ENCODE measurements at regions not wholly inside any gene's neighbourhood (a gene's known extent, or its start where the extent isn't known, plus 50 kb on each side); places are given as distances from the start of the nearest gene placed in this dataset.

DNA sequence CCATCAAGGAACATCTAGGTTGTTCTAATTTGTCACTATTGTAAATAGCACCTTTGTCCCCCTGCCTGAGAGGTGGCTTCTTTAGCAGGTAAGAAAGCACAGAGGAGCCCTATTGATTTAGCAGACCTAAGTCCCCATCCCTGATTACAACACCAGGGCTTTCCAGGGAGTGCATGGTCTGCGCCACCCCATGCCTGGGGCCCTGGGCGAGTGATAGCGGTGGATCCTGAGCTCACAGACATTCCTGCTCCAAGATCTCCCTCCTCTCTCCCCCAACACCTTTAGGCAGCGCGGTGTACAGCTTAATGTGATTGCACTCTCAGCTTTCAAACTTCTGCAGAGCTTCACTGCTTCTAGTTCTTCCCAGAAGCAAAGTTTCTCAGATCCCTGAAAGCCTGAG lies 67.4 kb upstream of the WWC1 start:
- TF ChIP-seq, protein P1, sequence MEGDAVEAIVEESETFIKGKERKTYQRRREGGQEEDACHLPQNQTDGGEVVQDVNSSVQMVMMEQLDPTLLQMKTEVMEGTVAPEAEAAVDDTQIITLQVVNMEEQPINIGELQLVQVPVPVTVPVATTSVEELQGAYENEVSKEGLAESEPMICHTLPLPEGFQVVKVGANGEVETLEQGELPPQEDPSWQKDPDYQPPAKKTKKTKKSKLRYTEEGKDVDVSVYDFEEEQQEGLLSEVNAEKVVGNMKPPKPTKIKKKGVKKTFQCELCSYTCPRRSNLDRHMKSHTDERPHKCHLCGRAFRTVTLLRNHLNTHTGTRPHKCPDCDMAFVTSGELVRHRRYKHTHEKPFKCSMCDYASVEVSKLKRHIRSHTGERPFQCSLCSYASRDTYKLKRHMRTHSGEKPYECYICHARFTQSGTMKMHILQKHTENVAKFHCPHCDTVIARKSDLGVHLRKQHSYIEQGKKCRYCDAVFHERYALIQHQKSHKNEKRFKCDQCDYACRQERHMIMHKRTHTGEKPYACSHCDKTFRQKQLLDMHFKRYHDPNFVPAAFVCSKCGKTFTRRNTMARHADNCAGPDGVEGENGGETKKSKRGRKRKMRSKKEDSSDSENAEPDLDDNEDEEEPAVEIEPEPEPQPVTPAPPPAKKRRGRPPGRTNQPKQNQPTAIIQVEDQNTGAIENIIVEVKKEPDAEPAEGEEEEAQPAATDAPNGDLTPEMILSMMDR (conservative IDR thresholded peaks at IDR 0.05): no peak
- no peak overlapping the region for H3K27ac ChIP-seq

DNA sequence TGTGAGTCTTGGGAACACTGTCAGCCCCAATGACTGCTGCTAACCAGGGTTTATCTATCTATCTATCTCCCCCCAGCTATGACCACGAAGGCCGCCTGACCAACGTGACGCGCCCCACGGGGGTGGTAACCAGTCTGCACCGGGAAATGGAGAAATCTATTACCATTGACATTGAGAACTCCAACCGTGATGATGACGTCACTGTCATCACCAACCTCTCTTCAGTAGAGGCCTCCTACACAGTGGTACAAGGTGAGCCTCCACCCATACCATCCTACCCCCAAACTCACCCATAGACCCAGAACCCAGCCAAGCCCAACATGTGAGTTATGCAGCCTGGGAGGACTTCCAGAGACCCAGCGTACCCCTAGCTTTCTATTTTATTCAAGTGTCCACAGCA lies 65.4 kb upstream of the WWC1 start:
- H3K27ac ChIP-seq: no peak overlapping the region
- TF ChIP-seq, protein P1 (conservative IDR thresholded peaks at IDR 0.05): no peak

DNA sequence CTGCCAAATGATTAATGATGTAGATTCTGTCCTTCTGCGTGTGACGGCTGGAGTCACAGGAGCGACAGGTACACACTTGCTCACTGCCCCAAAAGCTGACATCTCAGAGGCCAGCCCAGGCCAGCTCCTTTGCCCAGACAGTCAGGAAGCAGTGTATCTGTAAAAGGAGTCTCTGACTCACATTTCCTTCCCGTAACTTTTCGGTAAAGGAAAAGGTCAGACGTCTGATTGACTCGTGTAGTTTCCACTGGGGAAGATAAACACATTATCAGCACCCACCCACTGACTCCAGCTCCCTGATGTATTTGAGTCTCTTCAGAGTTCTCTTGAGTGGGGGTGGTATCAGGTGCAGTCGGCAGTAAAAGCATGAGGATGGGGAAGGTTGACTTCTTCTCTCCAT lies 64.4 kb upstream of the WWC1 start:
- TF ChIP-seq, protein P1 (conservative IDR thresholded peaks at IDR 0.05): no peak
- no peak overlapping the region for H3K27ac ChIP-seq

DNA sequence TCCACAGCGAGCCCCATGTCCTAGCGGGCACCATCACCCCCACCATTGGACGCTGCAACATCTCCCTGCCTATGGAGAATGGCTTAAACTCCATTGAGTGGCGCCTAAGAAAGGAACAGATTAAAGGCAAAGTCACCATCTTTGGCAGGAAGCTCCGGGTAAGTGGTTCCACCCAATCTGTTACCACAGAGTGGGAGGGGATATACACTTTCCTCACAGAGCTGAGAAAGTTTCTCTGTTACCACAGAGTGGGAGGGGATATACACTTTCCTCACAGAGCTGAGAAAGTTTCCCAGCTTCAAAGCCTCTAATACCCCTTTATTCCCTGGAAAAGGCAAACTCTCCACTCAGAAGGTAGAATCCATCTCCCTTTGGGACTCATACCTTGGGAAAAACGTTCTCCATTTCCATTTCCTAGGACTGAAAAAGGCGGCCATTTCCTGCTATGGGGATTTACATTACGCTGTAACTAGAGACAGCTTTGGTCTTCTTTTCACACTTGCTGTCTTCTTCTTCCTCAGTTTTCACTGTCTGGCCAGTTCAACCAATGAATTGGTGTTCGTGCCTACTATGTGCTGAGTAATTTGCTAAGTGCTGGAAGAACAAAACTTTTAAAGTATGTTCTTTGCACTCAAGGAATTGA lies 63.4 kb upstream of the WWC1 start:
- no peak overlapping the region for H3K27ac ChIP-seq
- TF ChIP-seq, protein P1 (conservative IDR thresholded peaks at IDR 0.05): no peak

DNA sequence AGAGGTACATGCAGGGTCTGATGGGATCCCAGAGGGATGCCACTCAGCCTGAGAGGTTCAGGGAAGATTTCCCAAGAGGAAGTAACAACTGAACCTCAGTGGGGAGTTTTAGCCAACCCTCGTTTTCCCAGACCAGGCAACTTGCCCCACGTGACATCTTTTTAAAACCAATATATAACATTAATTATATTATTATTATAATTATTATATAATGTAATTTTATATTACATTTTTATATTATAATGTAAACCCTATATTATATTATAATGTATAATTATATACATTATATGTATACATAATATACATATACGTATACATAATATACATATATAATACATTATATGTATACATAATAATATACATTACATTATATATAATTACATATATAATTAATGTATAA lies 62.8 kb upstream of the WWC1 start:
- TF ChIP-seq, protein P1 (conservative IDR thresholded peaks at IDR 0.05): no peak
- no peak overlapping the region for H3K27ac ChIP-seq

DNA sequence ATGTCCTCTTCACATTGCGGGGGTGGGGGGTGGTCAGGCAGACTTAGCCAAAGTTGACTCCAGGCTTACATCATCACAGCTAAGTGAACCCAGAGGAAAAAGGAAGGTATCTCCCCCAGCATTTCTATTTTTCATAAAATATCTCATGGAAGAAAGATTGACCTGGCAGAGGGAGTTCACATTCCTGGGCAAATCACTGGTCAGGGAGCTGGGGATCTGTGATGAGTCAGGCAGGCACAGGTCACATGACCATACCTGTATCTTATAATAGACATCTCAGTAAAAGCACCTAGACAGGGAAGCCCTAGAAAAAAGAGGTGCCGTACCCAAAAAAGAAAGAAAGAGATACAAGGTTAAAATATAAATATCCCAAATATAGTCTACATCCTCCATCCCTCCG lies 57.3 kb upstream of the WWC1 start:
- no peak overlapping the region for H3K27ac ChIP-seq
- TF ChIP-seq, protein P1 (conservative IDR thresholded peaks at IDR 0.05): no peak

DNA sequence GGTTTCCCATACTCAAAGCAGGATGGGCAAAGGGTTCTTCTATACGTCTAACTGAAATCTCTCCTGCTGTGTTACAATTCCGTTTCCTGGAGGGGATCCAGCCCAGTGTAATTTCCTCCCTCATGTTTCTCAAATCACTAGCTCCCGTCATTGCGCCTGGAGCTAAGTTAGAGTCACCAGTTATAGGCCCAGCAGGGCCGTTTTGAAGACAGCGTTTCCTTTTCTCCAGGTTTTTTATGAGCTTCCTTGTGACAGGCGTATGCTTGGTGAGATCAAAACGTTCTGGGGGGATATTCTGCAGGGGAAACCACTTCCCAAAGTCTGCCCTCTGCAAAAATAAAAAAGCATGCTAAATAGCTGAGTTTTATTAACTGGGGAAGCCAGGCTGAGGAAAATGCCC lies 53.0 kb upstream of the WWC1 start:
- no peak overlapping the region for H3K27ac ChIP-seq
- TF ChIP-seq, protein P1 (conservative IDR thresholded peaks at IDR 0.05): no peak
